ENCODE measurements at regions not wholly inside any gene's neighbourhood (a gene's known extent, or its start where the extent isn't known, plus 50 kb on each side); places are given as distances from the start of the nearest gene placed in this dataset.
"Not testable (repeated sequence)": the region's sequence is repeated elsewhere in the genome, so short reads cannot be mapped to it uniquely, and the experiment has no call there.

DNA sequence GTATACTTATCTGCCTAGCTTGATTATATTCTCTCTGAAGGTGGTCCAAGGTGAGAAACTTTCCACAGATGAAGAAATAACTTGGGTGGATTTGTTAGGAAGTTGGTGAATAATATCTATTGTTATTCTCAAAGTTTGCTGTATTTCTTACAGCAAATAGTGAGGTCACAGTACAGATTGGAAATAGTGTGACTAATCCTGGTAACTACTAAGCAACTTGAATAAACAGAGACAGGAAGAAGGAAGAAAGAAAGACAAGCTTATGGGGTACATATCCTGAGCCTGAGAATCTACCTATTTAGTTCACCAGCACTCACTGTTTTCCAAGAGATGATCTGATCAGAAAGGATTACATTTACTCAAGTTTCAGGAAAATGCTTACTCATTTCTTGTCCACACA lies 1416.1 kb downstream of the RPA4 start:
- Histone ChIP-seq H3K4me1 (ENCODE audit: insufficient read depth, low read length, severe bottlenecking) (no peaks in the 10 kb centered on the region), H3K36me3 (ENCODE audit: insufficient read depth, low read length) (no peaks in the 10 kb centered on the region), H3K4me3 (ENCODE audit: low read depth, low read length, poor library complexity, severe bottlenecking) (no peak overlapping the region), H3K4me2 (ENCODE audit: low read length) (no peak overlapping the region), H3K27me3 (ENCODE audit: insufficient read depth, low read length) (no peaks in the 10 kb centered on the region), H3K9ac (ENCODE audit: low read length) (no peak overlapping the region), H3K9me2 (ENCODE audit: low read depth, low read length) (no peaks in the 10 kb centered on the region), H3F3A (ENCODE audit: insufficient read depth, low read length) (no peaks in the 10 kb centered on the region), H3K9me3 (ENCODE audit: low read length) (no peaks in the 10 kb centered on the region), H4K20me1 (ENCODE audit: insufficient read depth, low read length) (no peaks in the 10 kb centered on the region), H3K79me2 (ENCODE audit: insufficient read depth, low read length) (no peaks in the 10 kb centered on the region), H3K27ac (ENCODE audit: low read depth, low read length, poor library complexity, severe bottlenecking) (no peak overlapping the region), H2AFZ (ENCODE audit: low read length) (no peak overlapping the region)
- TF ChIP-seq EZH2 (IDR thresholded peaks at IDR 0.05; ENCODE audit: borderline replicate concordance, low read length) = no peak
- no peak for TF ChIP-seq CTCF (IDR thresholded peaks at IDR 0.05; ENCODE audit: low read length)

GRCh38 chrX:98300536-98300935 lies 1416.8 kb downstream of the RPA4 start:
- not testable (repeated sequence) for H3K4me2 ChIP-seq (ENCODE audit: low read length); H3K4me1 ChIP-seq (ENCODE audit: insufficient read depth, low read length, severe bottlenecking); H3K27me3 ChIP-seq (ENCODE audit: insufficient read depth, low read length); H2AFZ ChIP-seq (ENCODE audit: low read length); H3K9me3 ChIP-seq (ENCODE audit: low read length); H3K9me2 ChIP-seq (ENCODE audit: low read depth, low read length); H3K4me3 ChIP-seq (ENCODE audit: low read depth, low read length, poor library complexity, severe bottlenecking); H3K79me2 ChIP-seq (ENCODE audit: insufficient read depth, low read length); H3K27ac ChIP-seq (ENCODE audit: low read depth, low read length, poor library complexity, severe bottlenecking); H4K20me1 ChIP-seq (ENCODE audit: insufficient read depth, low read length); H3K36me3 ChIP-seq (ENCODE audit: insufficient read depth, low read length); H3K9ac ChIP-seq (ENCODE audit: low read length); H3F3A ChIP-seq (ENCODE audit: insufficient read depth, low read length)

DNA sequence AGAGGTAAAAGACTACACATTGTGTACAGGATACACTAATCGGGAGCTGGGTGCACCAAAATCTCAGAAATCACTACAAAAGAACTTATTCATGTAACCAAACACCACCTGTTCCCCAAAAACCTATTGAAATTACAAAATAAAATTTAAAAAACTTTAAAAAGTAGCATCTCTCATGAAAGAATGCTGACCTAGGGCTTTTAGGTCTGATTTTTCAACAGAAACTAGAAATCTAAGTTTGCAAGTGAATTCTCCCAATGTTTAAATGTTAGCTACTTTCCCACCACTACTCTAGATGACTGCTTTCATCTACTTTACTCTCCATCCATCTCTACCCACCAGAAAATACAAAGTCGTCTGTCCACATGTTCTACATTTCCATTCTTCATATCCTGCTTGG lies 1447.7 kb downstream of the RPA4 start:
- Histone ChIP-seq H3K36me3 (ENCODE audit: insufficient read depth, low read length) (no peaks in the 10 kb centered on the region), H3K27me3 (ENCODE audit: insufficient read depth, low read length) (no peaks in the 10 kb centered on the region), H3K4me2 (ENCODE audit: low read length) (no peak overlapping the region), H3K9ac (ENCODE audit: low read length) (no peak overlapping the region), H2AFZ (ENCODE audit: low read length) (no peak overlapping the region), H3K79me2 (ENCODE audit: insufficient read depth, low read length) (no peaks in the 10 kb centered on the region), H3F3A (ENCODE audit: insufficient read depth, low read length) (no peaks in the 10 kb centered on the region), H3K4me3 (ENCODE audit: low read depth, low read length, poor library complexity, severe bottlenecking) (no peak overlapping the region), H3K9me2 (ENCODE audit: low read depth, low read length) (no peaks in the 10 kb centered on the region), H3K4me1 (ENCODE audit: insufficient read depth, low read length, severe bottlenecking) (no peaks in the 10 kb centered on the region), H4K20me1 (ENCODE audit: insufficient read depth, low read length) (no peaks in the 10 kb centered on the region), H3K9me3 (ENCODE audit: low read length) (no peaks in the 10 kb centered on the region), H3K27ac (ENCODE audit: low read depth, low read length, poor library complexity, severe bottlenecking) (no peak overlapping the region)
- TF ChIP-seq CTCF (IDR thresholded peaks at IDR 0.05; ENCODE audit: low read length) = no peak
- TF ChIP-seq EZH2 (IDR thresholded peaks at IDR 0.05; ENCODE audit: borderline replicate concordance, low read length) = no peak

DNA sequence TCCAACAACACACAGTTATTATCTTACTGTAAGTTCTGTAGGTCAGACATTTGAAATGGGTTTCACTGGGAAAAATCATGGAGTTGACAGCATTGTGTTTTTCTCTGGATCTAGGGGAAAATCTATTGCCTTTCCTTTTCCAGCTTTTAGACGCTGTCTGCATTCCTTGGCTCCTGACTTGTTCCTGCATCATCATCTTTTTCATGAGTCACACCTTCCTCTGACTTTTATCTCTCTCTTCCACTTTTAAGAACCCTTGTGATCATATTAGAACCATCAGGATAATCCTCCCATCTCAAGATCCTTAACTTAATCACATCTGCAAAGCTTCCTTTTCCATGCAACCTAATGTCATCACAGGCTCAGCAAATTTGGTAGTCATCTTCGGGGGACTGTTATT lies 1454.8 kb downstream of the RPA4 start:
- no peak overlapping the region for H3K9ac ChIP-seq (ENCODE audit: low read length)
- no peaks in the 10 kb centered on the region for H3K27me3 ChIP-seq (ENCODE audit: insufficient read depth, low read length)
- H3F3A ChIP-seq (ENCODE audit: insufficient read depth, low read length) = no peaks in the 10 kb centered on the region
- no peak overlapping the region for H3K4me2 ChIP-seq (ENCODE audit: low read length)
- no peaks in the 10 kb centered on the region for H3K79me2 ChIP-seq (ENCODE audit: insufficient read depth, low read length)
- H2AFZ ChIP-seq (ENCODE audit: low read length) = no peak overlapping the region
- no peaks in the 10 kb centered on the region for H4K20me1 ChIP-seq (ENCODE audit: insufficient read depth, low read length)
- H3K27ac ChIP-seq (ENCODE audit: low read depth, low read length, poor library complexity, severe bottlenecking) = no peak overlapping the region
- H3K9me2 ChIP-seq (ENCODE audit: low read depth, low read length) = no peaks in the 10 kb centered on the region
- TF ChIP-seq EZH2 (IDR thresholded peaks at IDR 0.05; ENCODE audit: borderline replicate concordance, low read length) = no peak
- no peak for TF ChIP-seq CTCF (IDR thresholded peaks at IDR 0.05; ENCODE audit: low read length)
- H3K4me1 ChIP-seq (ENCODE audit: insufficient read depth, low read length, severe bottlenecking) = no peaks in the 10 kb centered on the region
- H3K36me3 ChIP-seq (ENCODE audit: insufficient read depth, low read length) = no peaks in the 10 kb centered on the region
- no peaks in the 10 kb centered on the region for H3K9me3 ChIP-seq (ENCODE audit: low read length)
- no peak overlapping the region for H3K4me3 ChIP-seq (ENCODE audit: low read depth, low read length, poor library complexity, severe bottlenecking)
